ENCODE measurements at regions not wholly inside any gene's neighbourhood (a gene's known extent, or its start where the extent isn't known, plus 50 kb on each side); places are given as distances from the start of the nearest gene placed in this dataset.
A peak's percentile ranks its signal among the peaks of the same experiment; 100 is the strongest.
"Not testable (repeated sequence)": the region's sequence is repeated elsewhere in the genome, so short reads cannot be mapped to it uniquely, and the experiment has no call there.

GRCh38 chr10:46095943-46096342 lies 49.9 kb upstream of the MSMB start:
- not testable (repeated sequence) for DNase-seq

GRCh38 chr10:46096446-46096845 lies 50.4 kb upstream of the MSMB start:
- DNase-seq, result no peak

- no peak for DNase-seq
Measured at GRCh38 chr10:46096909-46097575, 51.0 kb upstream of the MSMB start.

GRCh38 chr10:46097576-46098317 lies 51.7 kb upstream of the MSMB start:
- DNase-seq, result no peak

- no peak for DNase-seq
Measured at GRCh38 chr10:46098386-46098785, 52.3 kb upstream of the MSMB start.

GRCh38 chr10:46098925-46099324 lies 52.9 kb upstream of the MSMB start:
- DNase-seq, result not testable (repeated sequence)

- DNase-seq, result no peak
Measured at GRCh38 chr10:46104071-46104585, 58.1 kb upstream of the MSMB start.

GRCh38 chr10:46105416-46105815 lies 59.3 kb upstream of the MSMB start:
- DNase-seq, result not testable (repeated sequence)

GRCh38 chr10:46105856-46106409 lies 59.9 kb upstream of the MSMB start:
- not testable (repeated sequence) for DNase-seq

- DNase-seq, result peak; percentile 0 to 9
Measured at GRCh38 chr10:46106410-46107255, 60.6 kb upstream of the MSMB start.

GRCh38 chr10:46108158-46108499 lies 62.1 kb upstream of the MSMB start:
- not testable (repeated sequence) for DNase-seq

GRCh38 chr10:46154271-46154670 lies 108.2 kb upstream of the MSMB start:
- not testable (repeated sequence) for DNase-seq

GRCh38 chr10:46154683-46155082 lies 108.6 kb upstream of the MSMB start:
- not testable (repeated sequence) for DNase-seq

GRCh38 chr10:46156866-46157265 lies 110.8 kb upstream of the MSMB start:
- not testable (repeated sequence) for DNase-seq

- no peak for DNase-seq
Measured at GRCh38 chr10:46169736-46170135, 117.1 kb upstream of the ANTXRL start.

GRCh38 chr10:46170789-46171188 lies 116.0 kb upstream of the ANTXRL start:
- DNase-seq, result no peak

GRCh38 chr10:46171661-46172060 lies 115.1 kb upstream of the ANTXRL start:
- no peak for DNase-seq

- no peak for DNase-seq
Measured at GRCh38 chr10:46175296-46175695, 111.5 kb upstream of the ANTXRL start.

GRCh38 chr10:46175831-46176230 lies 111.0 kb upstream of the ANTXRL start:
- DNase-seq, result no peak

- DNase-seq, result not testable (repeated sequence)
Measured at GRCh38 chr10:46187431-46187830, 99.4 kb upstream of the ANTXRL start.

GRCh38 chr10:46197050-46197449 lies 89.7 kb upstream of the ANTXRL start:
- no peak for DNase-seq

- no peak for DNase-seq
Measured at GRCh38 chr10:46198516-46198915, 88.3 kb upstream of the ANTXRL start.

GRCh38 chr10:46202405-46202804 lies 84.4 kb upstream of the ANTXRL start:
- not testable (repeated sequence) for DNase-seq
